Activated CD4-positive, alpha-beta T cell treated with anti-CD3 and anti-CD28 coated beads for 36 hours (primary cell): ENCODE measurements at regions not wholly inside any gene's neighbourhood (a gene's known extent, or its start where the extent isn't known, plus 50 kb on each side); places are given as distances from the start of the nearest gene placed in this dataset.

Experiments
- ATAC-seq: fragments of 200-7000 bp; cut with Tn5 transposase; one replicate; pipeline ENCODE4 v1.10.0; 2021; ENCODE audit warnings: mild to moderate bottlenecking, moderate library complexity
- CTCF ChIA-PET: fragments of 350-600 bp; sonication (Branson Sonifier 250); formaldehyde crosslinking; loops from one replicate; lab custom pipeline; 2021; ENCODE audit warnings: antibody characterized with exemption; lab: Charles Lee
- POLR2A ChIA-PET: fragments of 350-600 bp; sonication (Branson Sonifier 250); formaldehyde crosslinking; loops from one replicate; lab custom pipeline; 2021; ENCODE audit warnings: antibody characterized with exemption, inconsistent platforms; lab: Charles Lee
- DNase-seq: peaks from one replicate; pipeline ENCODE4 v3.0.0-alpha.2; 2020
- H3K27ac Mint-ChIP-seq: one replicate; pipeline ENCODE4 v1.8.0; 2021; ENCODE audit warnings: mixed read lengths
- H3K27me3 Mint-ChIP-seq: one replicate; pipeline ENCODE4 v1.8.0; 2021; ENCODE audit warnings: mixed read lengths
- H3K36me3 Mint-ChIP-seq: one replicate; pipeline ENCODE4 v1.8.0; 2021; ENCODE audit warnings: low read depth, mixed read lengths
- H3K4me1 Mint-ChIP-seq: one replicate; pipeline ENCODE4 v1.8.0; 2021; ENCODE audit warnings: mixed read lengths
- H3K4me3 Mint-ChIP-seq: one replicate; pipeline ENCODE4 v1.8.0; 2021; ENCODE audit warnings: mild to moderate bottlenecking, moderate library complexity, mixed read lengths
- H3K9me3 Mint-ChIP-seq: one replicate; pipeline ENCODE4 v1.8.0; 2021; ENCODE audit warnings: low read depth, mixed read lengths
- intact Hi-C, 2 experiments: fragments of 100-400 bp; cut with DNase I in 1 of 2; cut with micrococcal nuclease in 1 of 2; formaldehyde crosslinking; loops; one replicate each; pipeline versions ENCODE4 v1.14.2 to v1.15.1; 2022 to 2024; cut with DNase I, micrococcal nuclease

DNA sequence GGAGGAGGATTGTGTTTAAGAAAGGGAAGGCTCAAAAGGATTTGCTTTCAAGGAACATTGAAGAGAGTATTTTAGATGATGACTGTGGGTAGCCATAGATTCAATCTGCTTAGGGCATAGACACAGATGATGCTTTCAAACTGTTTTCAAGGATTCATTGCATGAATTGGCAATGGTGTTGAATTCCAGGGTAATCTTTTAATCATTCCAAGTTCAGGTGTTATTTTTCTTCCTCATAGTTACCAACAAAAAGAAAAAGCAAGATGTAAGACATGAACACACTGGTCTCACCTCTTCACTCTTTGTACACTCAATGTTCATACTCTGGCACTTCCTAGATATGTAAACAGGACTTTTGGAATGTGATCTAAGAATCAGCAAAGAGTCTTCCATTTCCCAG is 167.0 kb upstream of the RHOBTB1 start:
- POLR2A ChIA-PET, result no interaction called here
- Mint-ChIP-seq H3K9me3 (no peaks in the 10 kb centered on the region), H3K4me3 (no peak overlapping the region), H3K4me1 (no peaks in the 10 kb centered on the region), H3K27me3 (peaks cover 12% of the 10 kb centered on the region), H3K36me3 (no peaks in the 10 kb centered on the region), H3K27ac (no peak overlapping the region)
- CTCF ChIA-PET, result no interaction called here
- no peak for DNase-seq
- intact Hi-C loops, result no loop called here
- no peak for ATAC-seq

DNA sequence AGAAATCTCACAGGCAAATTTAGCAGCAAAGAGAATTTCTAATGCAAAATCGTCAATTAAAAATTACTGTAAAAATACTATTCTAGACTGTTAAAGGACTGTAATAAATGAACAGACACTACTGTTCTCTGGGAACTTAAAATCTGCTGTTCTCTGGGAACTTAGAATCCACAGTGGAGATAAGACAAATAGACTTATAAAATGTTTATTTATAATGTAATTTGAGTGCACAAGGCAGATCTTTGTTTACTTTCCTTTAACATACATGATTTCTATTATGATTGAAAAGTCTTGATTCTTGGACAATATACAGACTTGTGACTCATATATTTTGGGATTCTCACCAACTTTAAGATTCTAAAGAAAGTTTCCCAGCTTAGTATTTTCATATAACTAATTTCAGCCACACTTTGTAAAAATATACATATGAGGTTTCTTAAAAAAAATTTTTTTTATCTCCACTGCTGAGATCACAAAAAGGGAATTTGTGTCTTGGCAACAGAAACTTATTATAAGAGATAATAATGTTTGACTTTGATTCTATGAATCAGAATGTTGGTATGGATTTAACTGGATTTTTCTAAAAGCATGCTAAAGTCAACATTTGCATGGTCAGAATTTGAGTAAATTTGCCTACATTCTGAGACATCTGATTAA is 166.3 kb upstream of the RHOBTB1 start:
- Mint-ChIP-seq H3K36me3 (no peaks in the 10 kb centered on the region), H3K9me3 (no peaks in the 10 kb centered on the region), H3K27ac (no peak overlapping the region), H3K4me1 (no peaks in the 10 kb centered on the region), H3K4me3 (no peak overlapping the region), H3K27me3 (peaks cover 12% of the 10 kb centered on the region)
- CTCF ChIA-PET, result no interaction called here
- no peak for ATAC-seq
- intact Hi-C loops, result no loop called here
- DNase-seq, result no peak
- POLR2A ChIA-PET, result no interaction called here

DNA sequence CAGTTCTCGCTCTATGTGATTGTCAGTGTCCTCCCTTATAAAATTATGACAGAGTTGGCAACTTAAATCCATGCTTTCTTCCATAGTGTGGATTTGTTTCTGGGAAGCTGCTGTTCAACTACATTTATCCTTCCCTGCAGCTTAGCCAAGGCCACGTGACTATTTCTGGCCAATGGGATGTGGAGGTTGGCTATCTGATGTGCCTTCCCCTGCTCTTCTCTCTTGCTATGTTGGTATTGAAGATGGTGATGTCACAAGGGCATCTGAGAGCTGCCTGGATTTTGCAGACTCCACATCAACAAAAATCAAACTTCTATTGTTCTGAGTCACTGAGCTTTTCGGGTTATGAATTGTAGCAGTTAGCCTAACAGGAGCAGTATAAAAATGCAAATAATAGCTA is 164.9 kb upstream of the RHOBTB1 start:
- H3K9me3 Mint-ChIP-seq, result no peaks in the 10 kb centered on the region
- ATAC-seq (no peak), DNase-seq (no peak)
- intact Hi-C loops, result no loop called here
- H3K4me3 Mint-ChIP-seq, result no peak overlapping the region
- ChIA-PET CTCF (no interaction called here), POLR2A (no interaction called here)
- H3K36me3 Mint-ChIP-seq, result no peaks in the 10 kb centered on the region
- no peaks in the 10 kb centered on the region for H3K4me1 Mint-ChIP-seq
- H3K27me3 Mint-ChIP-seq, result peaks cover 7% of the 10 kb centered on the region
- H3K27ac Mint-ChIP-seq, result no peak overlapping the region

GRCh38 chr10:61100887-61101286 is 156.9 kb upstream of the RHOBTB1 start:
- no peaks in the 10 kb centered on the region for H3K4me1 Mint-ChIP-seq
- ATAC-seq (no peak), DNase-seq (no peak)
- H3K4me3 Mint-ChIP-seq, result no peak overlapping the region
- no peaks in the 10 kb centered on the region for H3K36me3 Mint-ChIP-seq
- no peaks in the 10 kb centered on the region for H3K9me3 Mint-ChIP-seq
- H3K27ac Mint-ChIP-seq, result no peak overlapping the region
- intact Hi-C loops, result no loop called here
- CTCF ChIA-PET, result no interaction called here
- POLR2A ChIA-PET, result no interaction called here
- peaks cover 10% of the 10 kb centered on the region for H3K27me3 Mint-ChIP-seq

- Mint-ChIP-seq H3K36me3 (no peaks in the 10 kb centered on the region), H3K4me3 (no peak overlapping the region), H3K27me3 (peaks cover 12% of the 10 kb centered on the region), H3K4me1 (no peaks in the 10 kb centered on the region), H3K27ac (no peak overlapping the region), H3K9me3 (no peaks in the 10 kb centered on the region)
- ChIA-PET POLR2A (no interaction called here), CTCF (no interaction called here)
- no peak for ATAC-seq
- DNase-seq, result no peak
- intact Hi-C loops, result no loop called here
These were observed 155.8 kb upstream of the RHOBTB1 start for GRCh38 chr10:61099756-61100155.

DNA sequence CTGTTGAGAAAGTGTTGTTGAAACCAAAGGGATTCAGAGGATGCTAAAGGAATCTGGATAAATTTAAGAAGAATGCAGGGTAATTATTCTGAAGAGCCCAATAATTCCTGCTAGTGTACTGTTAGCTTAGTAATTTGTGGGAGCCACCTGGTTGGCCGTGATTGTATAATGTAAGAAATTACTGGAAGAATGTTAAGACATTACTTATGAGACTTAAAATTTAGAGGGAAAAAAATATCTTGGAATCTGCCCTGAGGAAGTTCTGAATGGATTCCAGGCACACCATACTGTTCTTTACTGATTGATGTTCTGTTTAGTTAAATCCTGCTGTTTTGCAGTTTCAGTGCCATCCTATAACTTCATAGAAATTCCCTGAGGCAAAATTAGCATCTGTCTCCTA is 155.0 kb upstream of the RHOBTB1 start:
- no peak overlapping the region for H3K4me3 Mint-ChIP-seq
- ChIA-PET CTCF (no interaction called here), POLR2A (no interaction called here)
- DNase-seq, result no peak
- intact Hi-C loops, result no loop called here
- H3K27me3 Mint-ChIP-seq, result peaks cover 12% of the 10 kb centered on the region
- no peak for ATAC-seq
- H3K4me1 Mint-ChIP-seq, result no peaks in the 10 kb centered on the region
- no peak overlapping the region for H3K27ac Mint-ChIP-seq
- H3K9me3 Mint-ChIP-seq, result no peaks in the 10 kb centered on the region
- H3K36me3 Mint-ChIP-seq, result no peaks in the 10 kb centered on the region

- no peaks in the 10 kb centered on the region for H3K4me1 Mint-ChIP-seq
- H3K9me3 Mint-ChIP-seq, result no peaks in the 10 kb centered on the region
- no peaks in the 10 kb centered on the region for H3K36me3 Mint-ChIP-seq
- ATAC-seq, result no peak
- intact Hi-C loops, result no loop called here
- H3K4me3 Mint-ChIP-seq, result no peak overlapping the region
- no peak overlapping the region for H3K27ac Mint-ChIP-seq
- POLR2A ChIA-PET, result no interaction called here
- CTCF ChIA-PET, result no interaction called here
- H3K27me3 Mint-ChIP-seq, result peaks cover 12% of the 10 kb centered on the region
- DNase-seq, result no peak
These were observed 153.0 kb upstream of the RHOBTB1 start for GRCh38 chr10:61097026-61097425.

DNA sequence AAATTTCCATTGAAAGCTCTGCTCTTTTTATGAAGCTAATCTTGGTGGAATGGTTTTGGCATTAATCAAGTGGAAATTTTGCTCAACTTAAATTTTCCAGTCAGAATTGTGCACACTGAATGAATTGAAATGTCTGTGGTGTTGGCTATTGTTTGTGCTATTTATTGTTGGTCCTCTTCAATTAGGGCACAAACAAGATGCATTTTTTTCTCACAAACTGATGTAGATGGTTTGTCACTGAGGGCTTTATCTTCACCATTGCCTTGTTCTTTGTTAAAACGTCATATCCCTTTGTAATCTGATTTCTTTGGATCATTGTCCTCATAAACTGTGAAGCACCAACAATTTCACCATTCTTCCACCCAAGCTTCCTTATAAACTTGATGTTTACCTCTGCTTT is 152.1 kb upstream of the RHOBTB1 start:
- DNase-seq, result no peak
- intact Hi-C loops, result no loop called here
- Mint-ChIP-seq H3K4me1 (no peaks in the 10 kb centered on the region), H3K27ac (no peak overlapping the region), H3K4me3 (no peak overlapping the region), H3K36me3 (no peaks in the 10 kb centered on the region), H3K9me3 (no peaks in the 10 kb centered on the region), H3K27me3 (peaks cover 10% of the 10 kb centered on the region)
- ChIA-PET POLR2A (no interaction called here), CTCF (no interaction called here)
- no peak for ATAC-seq

- Mint-ChIP-seq H3K36me3 (no peaks in the 10 kb centered on the region), H3K9me3 (no peaks in the 10 kb centered on the region), H3K27me3 (peaks cover 12% of the 10 kb centered on the region), H3K4me1 (no peaks in the 10 kb centered on the region), H3K4me3 (no peak overlapping the region), H3K27ac (no peak overlapping the region)
- intact Hi-C loops, result no loop called here
- no peak for ATAC-seq
- ChIA-PET CTCF (no interaction called here), POLR2A (no interaction called here)
- DNase-seq, result no peak
These were observed 147.5 kb upstream of the RHOBTB1 start for GRCh38 chr10:61091531-61091930.

- peaks cover 7% of the 10 kb centered on the region for H3K27me3 Mint-ChIP-seq
- H3K27ac Mint-ChIP-seq, result no peak overlapping the region
- no peaks in the 10 kb centered on the region for H3K4me1 Mint-ChIP-seq
- CTCF ChIA-PET, result no interaction called here
- POLR2A ChIA-PET, result no interaction called here
- no peaks in the 10 kb centered on the region for H3K36me3 Mint-ChIP-seq
- H3K9me3 Mint-ChIP-seq, result peaks cover 5% of the 10 kb centered on the region
- intact Hi-C loops, result no loop called here
- no peak for ATAC-seq
- DNase-seq, result no peak
- no peak overlapping the region for H3K4me3 Mint-ChIP-seq
These were observed 145.3 kb upstream of the RHOBTB1 start for GRCh38 chr10:61089251-61089650.

- Mint-ChIP-seq H3K27ac (no peak overlapping the region), H3K4me1 (no peaks in the 10 kb centered on the region), H3K27me3 (peaks cover 9% of the 10 kb centered on the region), H3K4me3 (no peak overlapping the region), H3K36me3 (no peaks in the 10 kb centered on the region), H3K9me3 (peaks cover 5% of the 10 kb centered on the region)
- CTCF ChIA-PET, result interaction anchor here (0.9 kb wide), 1 partner anchor 59 kb away, joined by 3 read pairs; no protein-coding TSS in a partner anchor
- no peak for DNase-seq
- POLR2A ChIA-PET, result no interaction called here
- ATAC-seq, result no peak
- intact Hi-C loops, result no loop called here
These were observed 140.5 kb upstream of the RHOBTB1 start for GRCh38 chr10:61084493-61084892.

DNA sequence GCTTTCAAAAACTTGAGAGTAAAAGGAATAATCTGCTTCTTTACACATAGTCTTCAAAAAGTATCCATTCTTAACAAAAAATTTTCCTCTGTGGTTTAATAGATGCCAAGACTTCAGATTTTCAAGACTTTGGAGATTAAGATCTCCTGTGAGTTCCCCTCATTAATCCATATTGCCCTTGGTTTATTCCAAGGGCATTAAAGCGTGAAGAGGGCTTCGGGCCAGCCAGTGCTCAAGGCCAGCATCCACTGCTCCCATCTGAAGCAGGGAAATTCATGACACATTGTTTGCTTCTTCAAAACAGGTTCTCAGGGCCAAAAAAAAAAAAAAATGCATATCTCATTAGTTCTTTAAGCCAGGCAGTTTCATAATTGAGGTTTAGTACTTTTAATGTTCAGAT is 137.3 kb upstream of the RHOBTB1 start:
- H3K4me1 Mint-ChIP-seq, result no peaks in the 10 kb centered on the region
- ATAC-seq, result no peak
- H3K27me3 Mint-ChIP-seq, result peaks cover 18% of the 10 kb centered on the region
- no peak overlapping the region for H3K27ac Mint-ChIP-seq
- H3K9me3 Mint-ChIP-seq, result peaks cover 5% of the 10 kb centered on the region
- ChIA-PET CTCF (interaction anchor here (0.7 kb wide), 1 partner anchor 47 kb away, joined by 3 read pairs; no protein-coding TSS in a partner anchor), POLR2A (no interaction called here)
- DNase-seq, result no peak
- no peak overlapping the region for H3K4me3 Mint-ChIP-seq
- no peaks in the 10 kb centered on the region for H3K36me3 Mint-ChIP-seq
- intact Hi-C loops, result no loop called here
